ENCODE measurements at regions not wholly inside any gene's neighbourhood (a gene's known extent, or its start where the extent isn't known, plus 50 kb on each side); places are given as distances from the start of the nearest gene placed in this dataset.

- ATAC-seq: no peak
- TF ChIP-seq TSHZ2 (CRISPR knock-in tag; IDR thresholded peaks at IDR 0.05) (peak; percentile 80; the same call in 1 of the 2 replicates), TCF4 (CRISPR knock-in tag; IDR thresholded peaks at IDR 0.05; ENCODE audit: borderline replicate concordance) (peak; percentile 79; the same call in 1 of the 2 replicates), ZNF8 (CRISPR knock-in tag; IDR thresholded peaks at IDR 0.05) (0 out of 2 replicates have a peak, but pooled peaks have one; percentile 11), ISL1 (CRISPR knock-in tag; IDR thresholded peaks at IDR 0.05) (peak; percentile 49; the same call in 1 of the 2 replicates), ZFP3 (CRISPR knock-in tag; IDR thresholded peaks at IDR 0.05) (no peak)
Measured at GRCh38 chr5:144638787-144639186, 468.1 kb downstream of the KCTD16 start.

- no peak for ATAC-seq
- no peak for TF ChIP-seq TOX (CRISPR knock-in tag; IDR thresholded peaks at IDR 0.05; ENCODE audit: borderline replicate concordance)
- TF ChIP-seq CSDC2 (CRISPR knock-in tag; IDR thresholded peaks at IDR 0.05): no peak
- no peak for TF ChIP-seq ISL1 (CRISPR knock-in tag; IDR thresholded peaks at IDR 0.05)
- no peak for TF ChIP-seq GLIS3 (CRISPR knock-in tag; IDR thresholded peaks at IDR 0.05)
- no peak for TF ChIP-seq ESRRG (CRISPR knock-in tag; IDR thresholded peaks at IDR 0.05)
- TF ChIP-seq TSHZ2 (CRISPR knock-in tag; IDR thresholded peaks at IDR 0.05): no peak
- TF ChIP-seq PPARA (CRISPR knock-in tag; IDR thresholded peaks at IDR 0.05; ENCODE audit: borderline replicate concordance): no peak
- TF ChIP-seq ZNF8 (CRISPR knock-in tag; IDR thresholded peaks at IDR 0.05): no peak
- TF ChIP-seq PATZ1 (CRISPR knock-in tag; IDR thresholded peaks at IDR 0.05; ENCODE audit: borderline replicate concordance): no peak
- TF ChIP-seq OSR1 (CRISPR knock-in tag; IDR thresholded peaks at IDR 0.05): no peak
Measured at GRCh38 chr5:144634138-144634537, 463.5 kb downstream of the KCTD16 start.

GRCh38 chr5:144598451-144599068, 427.9 kb downstream of the KCTD16 start:
- no peak for ATAC-seq
- TF ChIP-seq ZFP30 (CRISPR knock-in tag; IDR thresholded peaks at IDR 0.05): no peak
- no peak for TF ChIP-seq GLIS3 (CRISPR knock-in tag; IDR thresholded peaks at IDR 0.05)
- no peak for TF ChIP-seq CSDC2 (CRISPR knock-in tag; IDR thresholded peaks at IDR 0.05)
- no peak for TF ChIP-seq ZC3H10 (CRISPR knock-in tag; IDR thresholded peaks at IDR 0.05)
- TF ChIP-seq ZNF8 (CRISPR knock-in tag; IDR thresholded peaks at IDR 0.05): no peak
- TF ChIP-seq OSR1 (CRISPR knock-in tag; IDR thresholded peaks at IDR 0.05): no peak

GRCh38 chr5:144596517-144596916, 425.8 kb downstream of the KCTD16 start:
- ATAC-seq: no peak
- no peak for TF ChIP-seq PATZ1 (CRISPR knock-in tag; IDR thresholded peaks at IDR 0.05; ENCODE audit: borderline replicate concordance)
- no peak for TF ChIP-seq TOX (CRISPR knock-in tag; IDR thresholded peaks at IDR 0.05; ENCODE audit: borderline replicate concordance)
- no peak for TF ChIP-seq RARB (CRISPR knock-in tag; IDR thresholded peaks at IDR 0.05)
- no peak for TF ChIP-seq ESRRG (CRISPR knock-in tag; IDR thresholded peaks at IDR 0.05)
- no peak for TF ChIP-seq PPARA (CRISPR knock-in tag; IDR thresholded peaks at IDR 0.05; ENCODE audit: borderline replicate concordance)
- no peak for TF ChIP-seq ZFP3 (CRISPR knock-in tag; IDR thresholded peaks at IDR 0.05)
- TF ChIP-seq CSDC2 (CRISPR knock-in tag; IDR thresholded peaks at IDR 0.05): no peak
- TF ChIP-seq TCF4 (CRISPR knock-in tag; IDR thresholded peaks at IDR 0.05; ENCODE audit: borderline replicate concordance): no peak
- no peak for TF ChIP-seq BACH2 (CRISPR knock-in tag; IDR thresholded peaks at IDR 0.05; ENCODE audit: borderline replicate concordance)
- TF ChIP-seq CREB5 (CRISPR knock-in tag; IDR thresholded peaks at IDR 0.05; ENCODE audit: low read depth): no peak
- no peak for TF ChIP-seq TSHZ2 (CRISPR knock-in tag; IDR thresholded peaks at IDR 0.05)
- no peak for TF ChIP-seq CSRNP3 (CRISPR knock-in tag; IDR thresholded peaks at IDR 0.05)
- no peak for TF ChIP-seq ISL1 (CRISPR knock-in tag; IDR thresholded peaks at IDR 0.05)
